GM12872 (cell line): ENCODE measurements at regions not wholly inside any gene's neighbourhood (a gene's known extent, or its start where the extent isn't known, plus 50 kb on each side); places are given as distances from the start of the nearest gene placed in this dataset.

Experiments used
- CTCF ChIP-seq: IDR thresholded peaks from 3 replicates; pipeline ENCODE4 v1.5.1; 2011; ENCODE audit warnings: low read depth, mild to moderate bottlenecking, low read length, moderate library complexity; ENCODE audit not compliant: insufficient read depth

GRCh38 chr9:13725516-13725915 is 446.0 kb upstream of the MPDZ start:
- no peak for TF ChIP-seq CTCF

- no peak for TF ChIP-seq CTCF
Measured at GRCh38 chr9:13721481-13722235, 442.2 kb upstream of the MPDZ start.

GRCh38 chr9:13719981-13720676 is 440.6 kb upstream of the MPDZ start:
- no peak for TF ChIP-seq CTCF

GRCh38 chr9:13719446-13719845 is 440.0 kb upstream of the MPDZ start:
- TF ChIP-seq CTCF, result no peak

GRCh38 chr9:13718539-13718938 is 439.0 kb upstream of the MPDZ start:
- TF ChIP-seq CTCF, result no peak

- no peak for TF ChIP-seq CTCF
Measured at GRCh38 chr9:13718086-13718485, 438.6 kb upstream of the MPDZ start.

- TF ChIP-seq CTCF, result no peak
Measured at GRCh38 chr9:13717322-13718054, 438.0 kb upstream of the MPDZ start.
